Pancreas (tissue), 10 donors: ENCODE measurements at regions not wholly inside any gene's neighbourhood (a gene's known extent, or its start where the extent isn't known, plus 50 kb on each side); places are given as distances from the start of the nearest gene placed in this dataset.

Source experiments
- ATAC-seq, 4 donors: fragments of 200-7000 bp; cut with Tn5 transposase; one replicate each; pipeline versions ENCODE4 v1.8.0 to v1.9.1; 2020; ENCODE audit warnings: mild to moderate bottlenecking in 4 of 4, moderate library complexity in 4 of 4
- DNase-seq, 6 donors: peaks; one replicate each; pipeline ENCODE4 v3.0.0-alpha.2; 2020
- FAIRE-seq: peaks from 2 replicates; lab custom pipeline; 2012; peaks lifted over from hg19 to GRCh38; lab: Jason Lieb, UNC
- H3K27ac ChIP-seq, 4 donors: fragments of 200-600 bp; sonication (generic); 1 replicate in 3 of 4; 2 replicates in 1 of 4; pipeline versions ENCODE4 v1.5.0 to v1.8.0; 2020
- H3K27me3 ChIP-seq, 4 donors: fragments of 200-600 bp; one replicate each; pipeline ENCODE4 v1.8.0; 2021
- H3K36me3 ChIP-seq, 3 donors: fragments of 200-600 bp; sonication (generic) in 1 of 3; one replicate each; pipeline versions ENCODE4 v1.5.0 to v1.8.0; 2020 to 2021
- H3K4me1 ChIP-seq, 3 donors: fragments of 200-600 bp; one replicate each; pipeline ENCODE4 v1.8.0; 2021
- H3K4me3 ChIP-seq, 4 donors: fragments of 200-600 bp; sonication (generic) in 2 of 4; one replicate each; pipeline versions ENCODE4 v1.5.0 to v1.8.0; 2020 to 2021
- H3K9me3 ChIP-seq, 4 donors: fragments of 200-600 bp; one replicate each; pipeline ENCODE4 v1.8.0; 2021
- CTCF ChIP-seq, 4 donors: fragments of 200-600 bp; sonication (generic) in 3 of 4; IDR thresholded peaks; one replicate each; pipeline versions ENCODE4 v1.5.0 to v1.8.0; 2021; ENCODE audit warnings: antibody characterized with exemption in 4 of 4
- WGBS, 2 donors: extraction: QIAGEN DNeasy Blood & Tissue Kit; methylation state at CpG; one replicate each; pipeline ENCODE4 v1.1.7; 2013; 5-methylcytosine and 5-hydroxymethylcytosine counted together
- intact Hi-C, 3 donors: fragments of 100-400 bp; cut with DNase I; formaldehyde crosslinking; loops; one replicate each; pipeline versions ENCODE4 v1.11.1 to v1.14.2; 2022
- donor health status: healthy with polysubstance abuse.
- donor health status: DM: no; HTN: no; CAD: no; lungs with moderate emphysema.
- donor health status: DM: no; HTN: no; CAD: no.
- donor health status: control.
- donor health status: control.
- donor health status: Bipolar disorder and iron deficiency.
- donor health status: DM: yes; HTN: yes; CAD: no.
- donor health status: DM: no; HTN: no; CAD: no.
- donor health status: DM: no; HTN: no; CAD: no.
- donor health status: DM: yes; HTN: yes; CAD: no.

GRCh38 chr11:131234221-131234620 lies 136.2 kb upstream of the NTM start:
- Histone ChIP-seq H3K36me3 (no peaks in the 10 kb centered on the region), H3K4me1 (no peaks in the 10 kb centered on the region), H3K27me3 (no peaks in the 10 kb centered on the region), H3K9me3 (no peaks in the 10 kb centered on the region), H3K27ac (no peak overlapping the region), H3K4me3 (no peak overlapping the region)
- no peak for FAIRE-seq
- TF ChIP-seq CTCF (IDR thresholded peaks at IDR 0.05), result no peak
- intact Hi-C loops, result no loop called here
- WGBS, 2 donors, result 59 to 69% methylated on average over 15 of the region's 15 CpGs
- no peak for DNase-seq
- ATAC-seq, result no peak

GRCh38 chr11:131235328-131236298 lies 134.8 kb upstream of the NTM start:
- Histone ChIP-seq H3K9me3 (no peaks in the 10 kb centered on the region), H3K27me3 (no peaks in the 10 kb centered on the region), H3K4me1 (no peaks in the 10 kb centered on the region), H3K4me3 (no peak overlapping the region), H3K27ac (no peak overlapping the region), H3K36me3 (no peaks in the 10 kb centered on the region)
- TF ChIP-seq CTCF (IDR thresholded peaks at IDR 0.05), result no peak
- ATAC-seq, result no peak
- 48 to 65% methylated on average over 18 to 20 of the region's 20 CpGs for WGBS, 2 donors
- no peak for DNase-seq
- intact Hi-C loops, result no loop called here
- no peak for FAIRE-seq

- ATAC-seq (no peak), FAIRE-seq (no peak), DNase-seq (no peak)
- Histone ChIP-seq H3K4me3 (no peak overlapping the region), H3K27me3 (peaks cover 0 to 5% (median 0%) of the 10 kb centered on the region in 4 donors), H3K36me3 (no peaks in the 10 kb centered on the region), H3K9me3 (no peaks in the 10 kb centered on the region), H3K27ac (no peak overlapping the region), H3K4me1 (no peaks in the 10 kb centered on the region)
- intact Hi-C loops, result loop anchor here in 1 of 3 donors (5.0 kb wide), 1 partner anchor 272 kb away; no protein-coding TSS in a partner anchor
- 55 to 60% methylated on average over 7 of the region's 7 CpGs for WGBS, 2 donors
- TF ChIP-seq CTCF (IDR thresholded peaks at IDR 0.05), result no peak
Observed at GRCh38 chr11:131240421-131240820, 130.0 kb upstream of the NTM start.

- Histone ChIP-seq H3K27ac (no peak overlapping the region), H3K4me3 (no peak overlapping the region), H3K36me3 (no peaks in the 10 kb centered on the region), H3K9me3 (no peaks in the 10 kb centered on the region), H3K27me3 (peaks cover 0 to 5% (median 2%) of the 10 kb centered on the region in 4 donors), H3K4me1 (no peaks in the 10 kb centered on the region)
- FAIRE-seq (no peak), ATAC-seq (no peak), DNase-seq (no peak)
- intact Hi-C loops, result loop anchor here in 1 of 3 donors (5.0 kb wide), 1 partner anchor 270 kb away; no protein-coding TSS in a partner anchor
- no peak for TF ChIP-seq CTCF (IDR thresholded peaks at IDR 0.05)
- WGBS, 2 donors, result 91 to 100% methylated on average over 1 of the region's 1 CpG
Observed at GRCh38 chr11:131242476-131243000, 127.9 kb upstream of the NTM start.
